PC-9 (cell line): ENCODE measurements at regions not wholly inside any gene's neighbourhood (a gene's known extent, or its start where the extent isn't known, plus 50 kb on each side); places are given as distances from the start of the nearest gene placed in this dataset.
"Not testable (repeated sequence)": the region's sequence is repeated elsewhere in the genome, so short reads cannot be mapped to it uniquely, and the experiment has no call there.

Experiments
- BruUV-seq: library from RNA; stranded (reverse); fragments of 400-500 nt; replicated peaks from 2 replicates; lab custom pipeline; 2021; lab: Mats Ljungman, UMichigan
- CTCF ChIA-PET: fragments of 300-600 bp; sonication (Branson Sonifier 250); formaldehyde crosslinking; loops from one replicate; lab custom pipeline; 2022; ENCODE audit warnings: antibody characterized with exemption; lab: Charles Lee
- POLR2A ChIA-PET: fragments of 300-600 bp; sonication (Branson Sonifier 250); formaldehyde crosslinking; loops from one replicate; lab custom pipeline; 2022; ENCODE audit warnings: antibody characterized with exemption; ENCODE audit not compliant: unreplicated experiment; lab: Charles Lee
- DNase-seq, 2 experiments: peaks; one replicate each; pipeline versions ENCODE4 v3.0.0 to v3.0.0-alpha.2; 2015 to 2022; ENCODE audit warnings: mixed read lengths in 1 of 2
- H2AFZ ChIP-seq: fragments of 200-600 bp; sonication (generic); 2 replicates; pipeline ENCODE4 v1.8.1; 2017; ENCODE audit warnings: antibody characterized with exemption
- H3F3A ChIP-seq: fragments of 200-600 bp; sonication (generic); 2 replicates; pipeline ENCODE4 v1.8.1; 2017; ENCODE audit warnings: antibody characterized with exemption, mild to moderate bottlenecking, low read depth; ENCODE audit not compliant: insufficient read depth
- H3K27ac ChIP-seq: fragments of 200-600 bp; sonication (generic); 2 replicates; pipeline ENCODE4 v1.6.1; 2016; ENCODE audit warnings: mixed run types
- H3K27me3 ChIP-seq: fragments of 200-600 bp; sonication (generic); 2 replicates; pipeline ENCODE4 v1.6.1; 2016; ENCODE audit warnings: low read depth, mixed run types; ENCODE audit not compliant: insufficient read depth
- H3K36me3 ChIP-seq: fragments of 200-600 bp; sonication (generic); 2 replicates; pipeline ENCODE4 v1.6.1; 2016; ENCODE audit warnings: low read depth, mixed run types
- H3K4me1 ChIP-seq: fragments of 200-600 bp; sonication (generic); replicated peaks from 2 replicates; pipeline ENCODE4 v1.6.1; 2016; ENCODE audit warnings: mixed run types; ENCODE audit not compliant: insufficient read depth
- H3K4me2 ChIP-seq: fragments of 200-600 bp; sonication (generic); 2 replicates; pipeline ENCODE4 v1.6.1; 2017; ENCODE audit warnings: mixed run types
- H3K4me3 ChIP-seq: fragments of 200-600 bp; sonication (generic); 2 replicates; pipeline ENCODE4 v1.6.1; 2016; ENCODE audit warnings: mixed run types
- H3K79me2 ChIP-seq: fragments of 200-600 bp; sonication (generic); 2 replicates; pipeline ENCODE4 v1.6.1; 2017; ENCODE audit warnings: low read depth, mixed run types
- H3K9me2 ChIP-seq: fragments of 200-600 bp; sonication (generic); 2 replicates; pipeline ENCODE4 v1.8.1; 2017; ENCODE audit warnings: mild to moderate bottlenecking; ENCODE audit not compliant: insufficient read depth
- H3K9me3 ChIP-seq: fragments of 200-600 bp; sonication (generic); 2 replicates; pipeline ENCODE4 v1.8.1; 2016; ENCODE audit warnings: low read depth; ENCODE audit not compliant: insufficient read depth
- H4K20me1 ChIP-seq: fragments of 200-600 bp; sonication (generic); 2 replicates; pipeline ENCODE4 v1.8.1; 2017; ENCODE audit not compliant: insufficient read depth
- EZH2 ChIP-seq: fragments of 200-600 bp; sonication (generic); IDR thresholded peaks from 2 replicates; pipeline ENCODE4 v1.8.0; 2017; ENCODE audit warnings: antibody characterized with exemption, low read depth
- intact Hi-C: fragments of 100-400 bp; cut with micrococcal nuclease; formaldehyde crosslinking; loops from one replicate; pipeline ENCODE4 v1.10.0; 2022; ENCODE audit not compliant: unreplicated experiment
- TF ChIP-seq, protein P1 (sequence below): fragments of 200-600 bp; sonication (generic); conservative IDR thresholded peaks from 2 replicates; pipeline ENCODE4 v1.6.1; 2017; ENCODE audit warnings: mixed run types, antibody characterized with exemption, mild to moderate bottlenecking, moderate library complexity

DNA sequence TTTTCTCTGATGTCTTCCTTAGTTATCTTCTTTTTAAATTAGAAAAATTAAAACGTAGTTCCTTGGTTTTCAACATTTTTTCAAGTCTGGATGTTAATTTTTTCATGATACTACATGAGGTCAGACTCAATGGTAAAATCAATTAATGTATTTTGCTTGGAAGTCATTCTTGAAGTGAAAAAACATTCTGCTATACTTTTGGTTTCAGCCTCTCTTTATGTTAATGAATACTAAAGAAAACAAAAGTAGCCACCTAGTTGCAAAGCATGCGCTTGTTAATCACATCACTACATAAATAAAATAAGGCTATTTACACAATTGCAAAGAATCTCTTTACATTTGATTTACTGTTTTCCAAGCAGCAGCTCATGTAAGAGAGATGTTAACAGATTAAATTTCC lies 170.4 kb downstream of the LIPI start:
- Histone ChIP-seq H3K79me2 (no peaks in the 10 kb centered on the region), H2AFZ (no peak overlapping the region), H3K4me3 (no peak overlapping the region), H3K9me2 (no peaks in the 10 kb centered on the region), H3K27ac (no peak overlapping the region), H4K20me1 (no peaks in the 10 kb centered on the region), H3K36me3 (no peaks in the 10 kb centered on the region), H3K9me3 (no peaks in the 10 kb centered on the region), H3K4me2 (no peak overlapping the region), H3K27me3 (no peaks in the 10 kb centered on the region), H3K4me1 (no peaks in the 10 kb centered on the region), H3F3A (no peaks in the 10 kb centered on the region)
- ChIA-PET CTCF (no interaction called here), POLR2A (no interaction called here)
- no TSS peak for BruUV-seq
- TF ChIP-seq, protein P1, sequence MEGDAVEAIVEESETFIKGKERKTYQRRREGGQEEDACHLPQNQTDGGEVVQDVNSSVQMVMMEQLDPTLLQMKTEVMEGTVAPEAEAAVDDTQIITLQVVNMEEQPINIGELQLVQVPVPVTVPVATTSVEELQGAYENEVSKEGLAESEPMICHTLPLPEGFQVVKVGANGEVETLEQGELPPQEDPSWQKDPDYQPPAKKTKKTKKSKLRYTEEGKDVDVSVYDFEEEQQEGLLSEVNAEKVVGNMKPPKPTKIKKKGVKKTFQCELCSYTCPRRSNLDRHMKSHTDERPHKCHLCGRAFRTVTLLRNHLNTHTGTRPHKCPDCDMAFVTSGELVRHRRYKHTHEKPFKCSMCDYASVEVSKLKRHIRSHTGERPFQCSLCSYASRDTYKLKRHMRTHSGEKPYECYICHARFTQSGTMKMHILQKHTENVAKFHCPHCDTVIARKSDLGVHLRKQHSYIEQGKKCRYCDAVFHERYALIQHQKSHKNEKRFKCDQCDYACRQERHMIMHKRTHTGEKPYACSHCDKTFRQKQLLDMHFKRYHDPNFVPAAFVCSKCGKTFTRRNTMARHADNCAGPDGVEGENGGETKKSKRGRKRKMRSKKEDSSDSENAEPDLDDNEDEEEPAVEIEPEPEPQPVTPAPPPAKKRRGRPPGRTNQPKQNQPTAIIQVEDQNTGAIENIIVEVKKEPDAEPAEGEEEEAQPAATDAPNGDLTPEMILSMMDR = no peak
- TF ChIP-seq EZH2 = no peak
- DNase-seq = no peak
- intact Hi-C loops = no loop called here

DNA sequence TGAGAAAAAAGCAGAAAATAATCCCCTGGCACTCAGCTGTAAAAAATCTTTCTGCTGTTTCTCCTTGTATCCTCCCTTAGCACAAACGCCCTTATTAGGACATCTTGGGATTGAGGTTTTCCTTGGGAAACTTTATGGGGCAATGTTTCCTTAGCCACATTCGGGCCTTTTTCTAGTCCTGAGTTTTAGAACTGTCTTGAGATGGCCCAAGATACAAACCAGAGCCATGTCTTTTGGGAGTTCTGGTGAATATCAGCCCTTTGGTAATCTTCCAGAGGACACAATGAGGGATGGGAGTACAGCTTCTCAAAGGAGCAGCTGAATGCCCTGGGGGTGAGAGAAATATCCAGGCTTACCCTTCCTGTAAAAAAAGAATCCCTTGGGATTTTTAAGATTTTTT lies 182.1 kb downstream of the LIPI start:
- H3K36me3 ChIP-seq, H3K4me3 ChIP-seq, H3K4me1 ChIP-seq, DNase-seq, H2AFZ ChIP-seq, H3K79me2 ChIP-seq, BruUV-seq, H3K4me2 ChIP-seq, intact Hi-C loops, H3F3A ChIP-seq, H3K9me2 ChIP-seq, H3K27ac ChIP-seq, H3K9me3 ChIP-seq, H4K20me1 ChIP-seq, H3K27me3 ChIP-seq, CTCF ChIA-PET, POLR2A ChIA-PET: not testable (repeated sequence)

DNA sequence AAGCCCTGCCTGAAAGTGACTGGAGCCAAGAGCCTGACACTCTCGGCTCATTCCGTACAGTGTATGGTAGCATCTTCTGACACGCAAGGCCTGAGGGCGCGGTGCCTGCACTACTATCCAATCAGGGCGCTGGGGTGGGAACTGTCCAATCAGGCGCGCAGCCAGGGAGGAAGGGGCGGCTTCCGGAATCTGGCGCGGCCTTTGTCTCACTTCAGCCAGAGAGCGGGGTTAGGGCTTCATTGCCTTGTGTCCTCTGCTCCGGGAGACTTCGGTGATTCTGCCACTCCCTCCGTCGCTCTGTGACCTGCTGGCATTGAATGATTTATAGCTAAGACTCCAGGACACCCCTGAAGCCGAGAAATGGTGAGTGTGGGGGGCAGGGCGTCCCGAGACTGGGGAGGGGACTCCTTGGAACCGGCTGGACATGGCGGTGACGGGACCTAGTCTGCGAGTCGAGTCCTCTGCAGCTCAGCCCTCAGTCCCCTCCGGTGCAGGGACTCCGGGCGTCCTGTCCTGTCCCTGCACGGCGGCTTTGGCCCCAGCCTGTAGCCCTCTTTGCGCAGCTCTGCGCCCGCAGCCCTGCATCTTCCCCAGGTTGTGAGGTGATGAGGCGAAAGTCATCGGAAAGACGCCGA lies 183.4 kb downstream of the LIPI start:
- H3K9me2 ChIP-seq, H3K27me3 ChIP-seq, intact Hi-C loops, H4K20me1 ChIP-seq, H3K36me3 ChIP-seq, CTCF ChIA-PET, H3K4me1 ChIP-seq, H3K9me3 ChIP-seq, H3F3A ChIP-seq, H3K27ac ChIP-seq, H3K79me2 ChIP-seq: not testable (repeated sequence)
- peak overlapping the region; percentile 68 for H3K4me2 ChIP-seq
- peak overlapping the region; percentile 75 for H2AFZ ChIP-seq
- POLR2A ChIA-PET = interaction anchor here (0.7 kb wide), 1 partner anchor 185 kb away, joined by 5 read pairs; no protein-coding TSS in a partner anchor
- BruUV-seq = TSS peak; percentile 75
- H3K4me3 ChIP-seq = peak overlapping the region; percentile 64; the same call in 1 of the 2 replicates
- DNase-seq = peak; percentile 67 to 80

DNA sequence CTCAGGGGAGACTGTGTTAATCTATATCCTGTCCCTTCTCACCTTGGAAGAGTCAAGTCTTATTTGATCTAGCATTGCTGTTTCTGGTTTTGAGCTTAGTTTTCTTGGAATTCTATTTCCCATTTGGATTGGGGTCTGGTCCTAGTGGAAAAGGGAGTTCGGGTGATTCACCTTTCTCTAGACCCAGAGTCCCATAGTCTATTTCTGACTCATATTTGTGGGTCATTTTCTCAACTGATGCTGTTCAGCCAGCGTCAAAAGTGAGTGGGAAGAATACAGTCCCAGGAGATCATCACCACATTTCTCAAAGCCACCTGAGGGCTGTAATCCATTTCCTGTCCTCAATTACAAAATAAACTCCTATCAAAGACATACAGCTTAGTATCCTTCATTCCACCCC lies 190.6 kb downstream of the LIPI start:
- H3K36me3 ChIP-seq, H4K20me1 ChIP-seq, H3K79me2 ChIP-seq, intact Hi-C loops, H3K4me3 ChIP-seq, H3K4me1 ChIP-seq, POLR2A ChIA-PET, H3K9me3 ChIP-seq, H2AFZ ChIP-seq, H3K27ac ChIP-seq, H3F3A ChIP-seq, H3K9me2 ChIP-seq, H3K27me3 ChIP-seq, H3K4me2 ChIP-seq, BruUV-seq, DNase-seq: not testable (repeated sequence)
- CTCF ChIA-PET = interaction anchor here (0.6 kb wide), 1 partner anchor 100 kb away, joined by 3 read pairs; no protein-coding TSS in a partner anchor

DNA sequence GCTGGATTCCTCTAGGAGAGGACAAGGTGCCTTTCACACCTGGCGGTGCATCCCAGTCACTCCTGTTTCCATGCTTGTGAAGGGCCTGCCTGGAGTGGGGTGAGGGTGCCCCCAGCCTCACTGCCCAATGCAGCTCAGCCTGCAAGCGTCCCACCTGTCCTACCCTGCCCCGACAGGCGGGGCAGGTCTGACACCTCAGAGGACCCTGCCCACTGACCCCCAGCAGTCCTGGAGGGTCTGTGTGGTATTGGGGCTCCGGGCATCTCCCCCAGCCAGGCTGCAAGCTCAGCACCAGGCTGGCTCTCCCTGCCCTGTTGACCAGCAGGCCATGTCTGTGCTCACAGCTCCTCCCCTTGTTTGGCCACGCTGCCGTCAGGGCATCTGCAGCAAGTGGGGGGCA lies 194.9 kb downstream of the LIPI start:
- H3K4me2 ChIP-seq, H3K36me3 ChIP-seq, H4K20me1 ChIP-seq, H3K79me2 ChIP-seq, H3K4me3 ChIP-seq, H3K27me3 ChIP-seq, DNase-seq, H3K27ac ChIP-seq, H3K4me1 ChIP-seq, intact Hi-C loops, BruUV-seq, H3F3A ChIP-seq, CTCF ChIA-PET, H3K9me3 ChIP-seq, H3K9me2 ChIP-seq, POLR2A ChIA-PET, H2AFZ ChIP-seq: not testable (repeated sequence)

DNA sequence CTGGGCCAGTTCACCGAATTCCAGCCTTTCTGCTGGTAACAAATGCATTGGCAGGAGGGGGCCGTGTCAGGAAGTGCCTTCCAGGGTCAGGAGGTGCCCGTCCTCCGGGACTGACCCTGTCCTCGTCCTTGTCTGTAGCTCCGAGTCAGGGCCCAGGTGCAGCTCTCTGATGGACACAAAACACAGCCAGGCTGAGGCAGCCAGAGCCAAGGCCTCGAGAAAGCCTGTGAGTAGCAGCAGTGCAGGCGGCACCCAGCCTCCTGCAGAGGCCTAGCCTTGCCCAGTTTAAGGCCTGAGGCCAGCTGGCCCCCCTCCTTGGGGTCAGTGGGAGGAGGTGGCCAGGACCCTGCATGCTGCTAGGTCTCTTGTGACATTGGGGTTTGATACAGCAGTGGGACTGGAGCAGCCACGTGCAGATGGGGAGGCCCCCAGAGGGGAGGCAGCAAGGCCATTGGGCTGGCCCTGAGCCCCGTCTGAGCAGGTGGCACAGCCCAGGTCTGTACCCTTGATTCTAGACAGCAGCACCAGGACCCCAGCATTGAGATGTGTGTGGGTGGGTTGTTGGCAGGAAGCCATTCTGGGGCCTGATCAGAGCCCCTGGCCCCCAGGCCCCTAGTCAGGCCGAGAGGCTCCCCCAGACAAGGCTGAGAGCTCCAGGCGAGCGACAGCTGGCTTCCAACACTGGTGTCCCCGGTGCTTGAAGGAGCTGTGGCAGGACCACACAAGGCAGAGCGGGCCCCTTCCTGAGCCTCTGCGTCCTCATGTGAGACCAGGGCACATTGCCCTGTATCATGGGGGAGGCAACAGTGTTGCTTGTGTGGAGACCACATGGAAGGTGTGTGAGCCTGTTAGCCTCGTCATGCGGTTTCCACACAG lies 196.9 kb downstream of the LIPI start:
- H2AFZ ChIP-seq, intact Hi-C loops, DNase-seq, H4K20me1 ChIP-seq, H3K4me1 ChIP-seq, H3K4me3 ChIP-seq, H3K79me2 ChIP-seq, H3K9me3 ChIP-seq, CTCF ChIA-PET, H3F3A ChIP-seq, H3K27ac ChIP-seq, BruUV-seq, H3K9me2 ChIP-seq, H3K36me3 ChIP-seq, H3K27me3 ChIP-seq, POLR2A ChIA-PET, H3K4me2 ChIP-seq: not testable (repeated sequence)
